ENCODE measurements at regions not wholly inside any gene's neighbourhood (a gene's known extent, or its start where the extent isn't known, plus 50 kb on each side); places are given as distances from the start of the nearest gene placed in this dataset.
"Not testable (repeated sequence)": the region's sequence is repeated elsewhere in the genome, so short reads cannot be mapped to it uniquely, and the experiment has no call there.

GRCh38 chr9:109990541-109990940 is 210.5 kb downstream of the PALM2AKAP2 start:
- H3K36me3 ChIP-seq (ENCODE audit: insufficient read depth, low read length): no peaks in the 10 kb centered on the region
- H3K4me2 ChIP-seq (ENCODE audit: low read length): no peak overlapping the region
- no peak overlapping the region for H3K4me3 ChIP-seq (ENCODE audit: low read length)
- no peaks in the 10 kb centered on the region for H3K27me3 ChIP-seq (ENCODE audit: control insufficient read depth, insufficient read depth, low read length)
- H3K4me1 ChIP-seq (ENCODE audit: control insufficient read depth, insufficient read depth, low read length): peaks cover 24% of the 10 kb centered on the region
- no peaks in the 10 kb centered on the region for H3K9me3 ChIP-seq (replicated peaks; ENCODE audit: low read length)
- H3K9ac ChIP-seq (ENCODE audit: low read depth, low read length): no peak overlapping the region

- H3K27me3 ChIP-seq (ENCODE audit: control insufficient read depth, insufficient read depth, low read length): no peaks in the 10 kb centered on the region
- H3K4me3 ChIP-seq (ENCODE audit: low read length): no peak overlapping the region
- H3K4me1 ChIP-seq (ENCODE audit: control insufficient read depth, insufficient read depth, low read length): peaks cover 11% of the 10 kb centered on the region
- no peaks in the 10 kb centered on the region for H3K36me3 ChIP-seq (ENCODE audit: insufficient read depth, low read length)
- H3K4me2 ChIP-seq (ENCODE audit: low read length): no peak overlapping the region
- no peak overlapping the region for H3K9ac ChIP-seq (ENCODE audit: low read depth, low read length)
- no peaks in the 10 kb centered on the region for H3K9me3 ChIP-seq (replicated peaks; ENCODE audit: low read length)
Measured at GRCh38 chr9:109992293-109992692, 212.3 kb downstream of the PALM2AKAP2 start.

GRCh38 chr9:109993250-109993978 is 213.4 kb downstream of the PALM2AKAP2 start:
- Histone ChIP-seq H3K27me3 (ENCODE audit: control insufficient read depth, insufficient read depth, low read length) (no peaks in the 10 kb centered on the region), H3K4me3 (ENCODE audit: low read length) (no peak overlapping the region), H3K9ac (ENCODE audit: low read depth, low read length) (no peak overlapping the region), H3K9me3 (replicated peaks; ENCODE audit: low read length) (no peaks in the 10 kb centered on the region), H3K4me2 (ENCODE audit: low read length) (no peak overlapping the region), H3K36me3 (ENCODE audit: insufficient read depth, low read length) (no peaks in the 10 kb centered on the region), H3K4me1 (ENCODE audit: control insufficient read depth, insufficient read depth, low read length) (peaks cover 4% of the 10 kb centered on the region)

GRCh38 chr9:109994141-109994540 is 213.8 kb downstream of the C9orf152 start:
- Histone ChIP-seq H3K36me3 (ENCODE audit: insufficient read depth, low read length) (no peaks in the 10 kb centered on the region), H3K9me3 (replicated peaks; ENCODE audit: low read length) (no peaks in the 10 kb centered on the region), H3K9ac (ENCODE audit: low read depth, low read length) (no peak overlapping the region), H3K4me2 (ENCODE audit: low read length) (no peak overlapping the region), H3K4me3 (ENCODE audit: low read length) (no peak overlapping the region), H3K27me3 (ENCODE audit: control insufficient read depth, insufficient read depth, low read length) (no peaks in the 10 kb centered on the region), H3K4me1 (ENCODE audit: control insufficient read depth, insufficient read depth, low read length) (peaks cover 2% of the 10 kb centered on the region)

GRCh38 chr9:109996936-109997580 is 210.9 kb downstream of the C9orf152 start:
- H3K4me3 ChIP-seq (ENCODE audit: low read length): no peak overlapping the region
- H3K9ac ChIP-seq (ENCODE audit: low read depth, low read length): no peak overlapping the region
- no peaks in the 10 kb centered on the region for H3K4me1 ChIP-seq (ENCODE audit: control insufficient read depth, insufficient read depth, low read length)
- H3K9me3 ChIP-seq (replicated peaks; ENCODE audit: low read length): no peaks in the 10 kb centered on the region
- H3K27me3 ChIP-seq (ENCODE audit: control insufficient read depth, insufficient read depth, low read length): no peaks in the 10 kb centered on the region
- H3K4me2 ChIP-seq (ENCODE audit: low read length): no peak overlapping the region
- no peaks in the 10 kb centered on the region for H3K36me3 ChIP-seq (ENCODE audit: insufficient read depth, low read length)

- Histone ChIP-seq H3K9ac (ENCODE audit: low read depth, low read length) (no peak overlapping the region), H3K4me2 (ENCODE audit: low read length) (no peak overlapping the region), H3K4me3 (ENCODE audit: low read length) (no peak overlapping the region), H3K4me1 (ENCODE audit: control insufficient read depth, insufficient read depth, low read length) (no peaks in the 10 kb centered on the region), H3K9me3 (replicated peaks; ENCODE audit: low read length) (no peaks in the 10 kb centered on the region), H3K27me3 (ENCODE audit: control insufficient read depth, insufficient read depth, low read length) (no peaks in the 10 kb centered on the region), H3K36me3 (ENCODE audit: insufficient read depth, low read length) (no peaks in the 10 kb centered on the region)
Measured at GRCh38 chr9:109997682-109998081, 210.3 kb downstream of the C9orf152 start.

GRCh38 chr9:110005521-110005920 is 202.4 kb downstream of the C9orf152 start:
- H3K4me3 ChIP-seq (ENCODE audit: low read length); H3K4me1 ChIP-seq (ENCODE audit: control insufficient read depth, insufficient read depth, low read length); H3K4me2 ChIP-seq (ENCODE audit: low read length); H3K27me3 ChIP-seq (ENCODE audit: control insufficient read depth, insufficient read depth, low read length); H3K9me3 ChIP-seq (replicated peaks; ENCODE audit: low read length); H3K36me3 ChIP-seq (ENCODE audit: insufficient read depth, low read length); H3K9ac ChIP-seq (ENCODE audit: low read depth, low read length): not testable (repeated sequence)

GRCh38 chr9:110006657-110007056 is 201.3 kb downstream of the C9orf152 start:
- Histone ChIP-seq H3K27me3 (ENCODE audit: control insufficient read depth, insufficient read depth, low read length) (no peaks in the 10 kb centered on the region), H3K4me3 (ENCODE audit: low read length) (no peak overlapping the region), H3K9ac (ENCODE audit: low read depth, low read length) (no peak overlapping the region), H3K9me3 (replicated peaks; ENCODE audit: low read length) (no peaks in the 10 kb centered on the region), H3K4me2 (ENCODE audit: low read length) (no peak overlapping the region), H3K4me1 (ENCODE audit: control insufficient read depth, insufficient read depth, low read length) (no peaks in the 10 kb centered on the region), H3K36me3 (ENCODE audit: insufficient read depth, low read length) (no peaks in the 10 kb centered on the region)

GRCh38 chr9:110007477-110008270 is 200.3 kb downstream of the C9orf152 start:
- Histone ChIP-seq H3K4me2 (ENCODE audit: low read length) (no peak overlapping the region), H3K9ac (ENCODE audit: low read depth, low read length) (no peak overlapping the region), H3K36me3 (ENCODE audit: insufficient read depth, low read length) (no peaks in the 10 kb centered on the region), H3K27me3 (ENCODE audit: control insufficient read depth, insufficient read depth, low read length) (no peaks in the 10 kb centered on the region), H3K4me1 (ENCODE audit: control insufficient read depth, insufficient read depth, low read length) (no peaks in the 10 kb centered on the region), H3K9me3 (replicated peaks; ENCODE audit: low read length) (no peaks in the 10 kb centered on the region), H3K4me3 (ENCODE audit: low read length) (no peak overlapping the region)

GRCh38 chr9:110008663-110009062 is 199.3 kb downstream of the C9orf152 start:
- no peaks in the 10 kb centered on the region for H3K36me3 ChIP-seq (ENCODE audit: insufficient read depth, low read length)
- H3K9me3 ChIP-seq (replicated peaks; ENCODE audit: low read length): no peaks in the 10 kb centered on the region
- no peaks in the 10 kb centered on the region for H3K27me3 ChIP-seq (ENCODE audit: control insufficient read depth, insufficient read depth, low read length)
- no peak overlapping the region for H3K4me2 ChIP-seq (ENCODE audit: low read length)
- H3K4me3 ChIP-seq (ENCODE audit: low read length): no peak overlapping the region
- H3K4me1 ChIP-seq (ENCODE audit: control insufficient read depth, insufficient read depth, low read length): no peaks in the 10 kb centered on the region
- H3K9ac ChIP-seq (ENCODE audit: low read depth, low read length): no peak overlapping the region

GRCh38 chr9:110011628-110012320 is 196.2 kb downstream of the C9orf152 start:
- Histone ChIP-seq H3K9ac (ENCODE audit: low read depth, low read length) (no peak overlapping the region), H3K4me2 (ENCODE audit: low read length) (no peak overlapping the region), H3K9me3 (replicated peaks; ENCODE audit: low read length) (no peaks in the 10 kb centered on the region), H3K4me1 (ENCODE audit: control insufficient read depth, insufficient read depth, low read length) (peaks cover 13% of the 10 kb centered on the region), H3K4me3 (ENCODE audit: low read length) (no peak overlapping the region), H3K36me3 (ENCODE audit: insufficient read depth, low read length) (no peaks in the 10 kb centered on the region), H3K27me3 (ENCODE audit: control insufficient read depth, insufficient read depth, low read length) (no peaks in the 10 kb centered on the region)

Data from skeletal muscle satellite cell (primary cell).